GM23248 (cell line): ENCODE measurements at regions not wholly inside any gene's neighbourhood (a gene's known extent, or its start where the extent isn't known, plus 50 kb on each side); places are given as distances from the start of the nearest gene placed in this dataset.

Experiments used
- DNase-seq: peaks from one replicate; pipeline ENCODE4 v3.0.0-alpha.2; 2015
- H2AFZ ChIP-seq: fragments of 200-600 bp; sonication (generic); 2 replicates; pipeline ENCODE4 v1.6.1; 2016; ENCODE audit warnings: antibody characterized with exemption
- H3F3A ChIP-seq: fragments of 200-600 bp; sonication (generic); 2 replicates; pipeline ENCODE4 v1.6.1; 2016; ENCODE audit warnings: mild to moderate bottlenecking, antibody characterized with exemption, mixed run types; ENCODE audit not compliant: insufficient read depth
- H3K27ac ChIP-seq: fragments of 200-600 bp; sonication (generic); 2 replicates; pipeline ENCODE4 v1.5.1; 2016; ENCODE audit warnings: mild to moderate bottlenecking
- H3K27me3 ChIP-seq: fragments of 200-600 bp; sonication (generic); replicated peaks from 2 replicates; pipeline ENCODE4 v1.6.1; 2016; ENCODE audit warnings: mild to moderate bottlenecking; ENCODE audit not compliant: insufficient read depth
- H3K36me3 ChIP-seq: fragments of 200-600 bp; sonication (generic); 2 replicates; pipeline ENCODE4 v1.6.1; 2016; ENCODE audit warnings: low read depth, mild to moderate bottlenecking
- H3K4me1 ChIP-seq: fragments of 200-600 bp; sonication (generic); 2 replicates; pipeline ENCODE4 v1.6.1; 2016; ENCODE audit warnings: mild to moderate bottlenecking; ENCODE audit not compliant: insufficient read depth
- H3K4me2 ChIP-seq: fragments of 200-600 bp; sonication (generic); one replicate; pipeline ENCODE4 v1.6.1; 2016; ENCODE audit warnings: mild to moderate bottlenecking; ENCODE audit not compliant: unreplicated experiment
- H3K4me3 ChIP-seq: fragments of 200-600 bp; sonication (generic); 2 replicates; pipeline ENCODE4 v1.5.1; 2016; ENCODE audit warnings: mild to moderate bottlenecking
- H3K79me2 ChIP-seq: fragments of 200-600 bp; sonication (generic); 2 replicates; pipeline ENCODE4 v1.6.1; 2016; ENCODE audit warnings: mild to moderate bottlenecking; ENCODE audit not compliant: insufficient read depth
- H3K9ac ChIP-seq: fragments of 200-600 bp; sonication (generic); 2 replicates; pipeline ENCODE4 v1.6.1; 2016; ENCODE audit warnings: mild to moderate bottlenecking
- H3K9me2 ChIP-seq: fragments of 200-600 bp; sonication (generic); 2 replicates; pipeline ENCODE4 v1.6.1; 2016; ENCODE audit warnings: mixed run types, mild to moderate bottlenecking, moderate library complexity; ENCODE audit not compliant: insufficient read depth
- H3K9me3 ChIP-seq: fragments of 200-600 bp; sonication (generic); one replicate; pipeline ENCODE4 v1.6.1; 2017; ENCODE audit warnings: low read depth
- H4K20me1 ChIP-seq: fragments of 200-600 bp; sonication (generic); 2 replicates; pipeline ENCODE4 v1.6.0; 2016; ENCODE audit not compliant: insufficient read depth
- EZH2 ChIP-seq: fragments of 200-600 bp; sonication (generic); IDR thresholded peaks from 2 replicates; pipeline ENCODE4 v1.6.1; 2018; ENCODE audit warnings: antibody characterized with exemption, mild to moderate bottlenecking; ENCODE audit not compliant: insufficient read depth, poor library complexity, severe bottlenecking
- EZH2phosphoT487 ChIP-seq: fragments of 200-600 bp; sonication (generic); IDR thresholded peaks from 2 replicates; pipeline ENCODE4 v1.6.1; 2018; ENCODE audit warnings: antibody characterized with exemption, moderate library complexity, mild to moderate bottlenecking, low read depth; ENCODE audit not compliant: insufficient read depth
- WGBS, 2 experiments: methylation state at CpG; one replicate each; pipeline ENCODE4 v1.1.6; 2015 to 2017; ENCODE audit warnings: low lambda C conversion rate in 2 of 2, low coverage in 1 of 2; ENCODE audit errors: missing lambda C conversion rate in 2 of 2; 5-methylcytosine and 5-hydroxymethylcytosine counted together
- in situ Hi-C: fragments of 300-500 bp; cut with MboI; formaldehyde crosslinking; loops from 2 replicates; pipeline ENCODE4 v1.15.0; 2020

DNA sequence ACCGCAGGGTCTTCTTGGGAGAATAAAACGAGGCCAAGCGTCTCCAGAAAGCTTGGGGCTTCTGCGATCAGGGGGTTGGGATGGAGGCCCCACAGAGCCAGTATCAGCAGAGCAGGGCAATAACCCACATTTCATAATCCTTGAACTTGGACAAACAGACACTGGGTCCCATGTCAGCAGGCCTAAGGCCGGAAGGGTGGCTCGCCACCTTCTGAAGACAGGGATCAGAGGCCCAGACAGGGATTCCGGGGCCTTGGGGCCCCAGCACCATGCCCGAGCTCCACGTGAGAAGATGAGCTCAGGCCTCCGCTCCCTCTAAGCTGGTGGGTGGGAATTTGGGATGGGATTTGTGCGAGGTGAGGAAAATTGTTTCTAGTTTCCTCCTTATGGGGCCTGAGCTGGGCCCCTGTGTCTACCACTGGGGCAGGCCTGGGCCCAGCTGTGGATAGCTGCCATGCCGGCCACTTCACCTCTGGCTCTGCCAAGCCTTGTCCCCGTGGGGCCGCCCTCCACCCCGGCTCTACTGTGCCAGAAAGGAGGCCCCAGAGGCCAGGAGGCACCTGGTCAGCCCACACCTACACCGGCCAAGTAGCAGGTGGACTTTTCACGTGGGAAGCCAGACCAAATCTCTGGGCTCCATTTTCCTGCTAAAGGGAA is 67.2 kb upstream of the DLK1 start:
- H3K9me3 ChIP-seq = no peaks in the 10 kb centered on the region
- DNase-seq = no peak
- H3K4me1 ChIP-seq = no peaks in the 10 kb centered on the region
- no peak overlapping the region for H3K4me3 ChIP-seq
- no peaks in the 10 kb centered on the region for H3K36me3 ChIP-seq
- TF ChIP-seq EZH2phosphoT487 (no peak), EZH2 (no peak)
- in situ Hi-C loops = loop anchor here (10.0 kb wide), 1 partner anchor 965 kb away; no protein-coding TSS in a partner anchor
- no peaks in the 10 kb centered on the region for H3K79me2 ChIP-seq
- WGBS, 2 experiments = 92 to 94% methylated on average over 17 of the region's 17 CpGs
- H3K27ac ChIP-seq = no peak overlapping the region
- no peak overlapping the region for H3K4me2 ChIP-seq
- no peaks in the 10 kb centered on the region for H3F3A ChIP-seq
- peaks cover 16% of the 10 kb centered on the region; the same call in 1 of the 2 replicates for H3K27me3 ChIP-seq
- H3K9ac ChIP-seq = no peak overlapping the region
- no peaks in the 10 kb centered on the region for H3K9me2 ChIP-seq
- H4K20me1 ChIP-seq = no peaks in the 10 kb centered on the region
- H2AFZ ChIP-seq = no peak overlapping the region

GRCh38 chr14:100660498-100660881 is 66.2 kb upstream of the DLK1 start:
- H3F3A ChIP-seq = peaks cover 5% of the 10 kb centered on the region; the same call in 1 of the 2 replicates
- H3K9ac ChIP-seq = no peak overlapping the region
- no peak for DNase-seq
- in situ Hi-C loops = loop anchor here (10.0 kb wide), 1 partner anchor 964 kb away; no protein-coding TSS in a partner anchor
- WGBS, 2 experiments = 86 to 91% methylated on average over 6 of the region's 6 CpGs
- H3K4me2 ChIP-seq = no peak overlapping the region
- H4K20me1 ChIP-seq = no peaks in the 10 kb centered on the region
- no peaks in the 10 kb centered on the region for H3K9me2 ChIP-seq
- no peaks in the 10 kb centered on the region for H3K36me3 ChIP-seq
- no peak overlapping the region for H3K27ac ChIP-seq
- peaks cover 4% of the 10 kb centered on the region; the same call in 1 of the 2 replicates for H3K4me1 ChIP-seq
- H3K4me3 ChIP-seq = no peak overlapping the region
- TF ChIP-seq EZH2 (no peak), EZH2phosphoT487 (no peak)
- H3K27me3 ChIP-seq = peaks cover 10% of the 10 kb centered on the region; the same call in 1 of the 2 replicates
- no peak overlapping the region for H2AFZ ChIP-seq
- no peaks in the 10 kb centered on the region for H3K79me2 ChIP-seq
- H3K9me3 ChIP-seq = no peaks in the 10 kb centered on the region

GRCh38 chr14:100660882-100661635 is 65.6 kb upstream of the DLK1 start:
- Histone ChIP-seq H3K27me3 (0 out of 2 replicates have a peak, but pooled peaks cover 5% of the 10 kb centered on the region), H2AFZ (no peak overlapping the region), H3F3A (peaks cover 5% of the 10 kb centered on the region; the same call in 1 of the 2 replicates), H3K9me2 (no peaks in the 10 kb centered on the region), H3K9ac (no peak overlapping the region), H3K4me1 (peaks cover 4% of the 10 kb centered on the region; the same call in 1 of the 2 replicates), H3K4me2 (no peak overlapping the region), H4K20me1 (no peaks in the 10 kb centered on the region), H3K27ac (no peak overlapping the region), H3K4me3 (no peak overlapping the region), H3K36me3 (no peaks in the 10 kb centered on the region), H3K79me2 (no peaks in the 10 kb centered on the region), H3K9me3 (no peaks in the 10 kb centered on the region)
- DNase-seq = peak; percentile 66
- no peak for TF ChIP-seq EZH2
- 72 to 76% methylated on average over 18 of the region's 18 CpGs for WGBS, 2 experiments
- in situ Hi-C loops = loop anchor here (10.0 kb wide), 1 partner anchor 964 kb away; no protein-coding TSS in a partner anchor

DNA sequence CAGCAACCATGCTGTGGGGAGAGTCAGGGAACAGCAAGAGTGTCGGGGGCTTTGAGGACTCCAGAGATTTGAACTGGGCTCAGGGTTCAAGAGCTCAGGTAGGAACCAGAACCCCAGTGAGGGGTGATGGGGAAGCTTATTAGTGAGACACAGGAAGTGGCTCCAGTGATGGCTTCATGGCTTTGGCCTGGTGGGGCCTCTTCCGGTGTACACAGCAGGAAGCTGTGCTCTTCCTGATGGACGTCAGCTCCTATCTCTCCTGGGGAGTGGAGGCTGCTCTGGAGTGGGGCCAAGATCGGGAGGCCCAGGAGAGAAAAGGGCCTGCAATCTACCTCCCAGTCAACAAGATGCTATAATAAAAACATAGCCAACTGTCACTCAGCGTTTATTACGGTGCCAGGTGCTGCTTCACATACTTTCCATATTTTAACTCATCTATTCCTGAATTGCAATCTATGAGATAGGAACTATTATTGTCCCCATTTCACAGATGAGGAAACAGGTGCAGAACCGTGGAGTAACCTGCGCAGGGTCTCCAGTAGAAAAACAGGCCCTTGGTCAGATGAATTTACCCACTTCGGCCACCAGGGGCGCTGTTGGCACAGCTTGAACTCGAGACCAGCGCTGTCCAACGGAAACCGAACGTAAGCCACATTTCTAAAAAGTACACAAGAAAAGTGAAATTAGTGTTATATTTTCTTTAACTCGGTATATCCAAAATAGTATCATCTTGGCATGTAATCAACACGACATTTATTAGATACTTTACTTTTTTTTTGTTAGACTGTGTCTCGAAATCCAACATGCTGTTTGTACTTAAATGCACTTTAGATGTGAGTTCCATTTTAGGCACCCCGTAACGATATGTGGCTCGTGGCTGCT is 63.6 kb upstream of the DLK1 start:
- DNase-seq = peak; percentile 73
- in situ Hi-C loops = loop anchor here (10.0 kb wide), 1 partner anchor 962 kb away; no protein-coding TSS in a partner anchor
- Histone ChIP-seq H3K36me3 (no peaks in the 10 kb centered on the region), H2AFZ (no peak overlapping the region), H3K4me1 (peaks cover 4% of the 10 kb centered on the region; the same call in 1 of the 2 replicates), H3K9ac (no peak overlapping the region), H3K79me2 (no peaks in the 10 kb centered on the region), H4K20me1 (no peaks in the 10 kb centered on the region), H3K27ac (no peak overlapping the region), H3F3A (peaks cover 5% of the 10 kb centered on the region; the same call in 1 of the 2 replicates), H3K9me3 (no peaks in the 10 kb centered on the region), H3K4me2 (peak overlapping the region; percentile 42), H3K4me3 (peak overlapping the region; percentile 17; the same call in 1 of the 2 replicates), H3K9me2 (no peaks in the 10 kb centered on the region), H3K27me3 (peaks cover 15% of the 10 kb centered on the region)
- 22 to 25% methylated on average over 21 of the region's 21 CpGs for WGBS, 2 experiments
- TF ChIP-seq EZH2 (no peak), EZH2phosphoT487 (no peak)
